Nephron (organoid): ENCODE measurements at regions not wholly inside any gene's neighbourhood (a gene's known extent, or its start where the extent isn't known, plus 50 kb on each side); places are given as distances from the start of the nearest gene placed in this dataset.

Experiments used
- H3K27ac Mint-ChIP-seq, 3 experiments: 2 replicates each; pipeline ENCODE4 v1.8.0; 2020; ENCODE audit warnings: mixed read lengths in 3 of 3, mild to moderate bottlenecking in 2 of 3, moderate library complexity in 1 of 3
- H3K27me3 Mint-ChIP-seq: 2 replicates; pipeline ENCODE4 v1.8.0; 2021; ENCODE audit warnings: low read depth, mild to moderate bottlenecking, moderate library complexity, mixed read lengths
- H3K36me3 Mint-ChIP-seq: 2 replicates; pipeline ENCODE4 v1.8.0; 2020; ENCODE audit warnings: low read depth, mixed read lengths
- H3K4me1 Mint-ChIP-seq: 2 replicates; pipeline ENCODE4 v1.8.0; 2020; ENCODE audit warnings: mixed read lengths
- H3K4me3 Mint-ChIP-seq, 3 experiments: 2 replicates each; pipeline ENCODE4 v1.8.0; 2020; ENCODE audit warnings: mild to moderate bottlenecking in 3 of 3, mixed read lengths in 3 of 3, moderate library complexity in 2 of 3
- H3K9me3 Mint-ChIP-seq: 2 replicates; pipeline ENCODE4 v1.8.0; 2020; ENCODE audit warnings: mixed read lengths
- CTCF ChIP-seq, 3 experiments: fragments of 200-600 bp; sonication (generic); IDR thresholded peaks; one replicate each; pipeline ENCODE4 v1.5.0; 2021; ENCODE audit warnings: antibody characterized with exemption in 3 of 3; ENCODE audit not compliant: unreplicated experiment in 3 of 3

GRCh38 chr10:108411206-108411605, 1246.7 kb upstream of the SORCS1 start:
- H3K27me3 Mint-ChIP-seq = no peaks in the 10 kb centered on the region
- H3K4me1 Mint-ChIP-seq = no peaks in the 10 kb centered on the region
- H3K27ac Mint-ChIP-seq = no peak overlapping the region
- TF ChIP-seq CTCF (IDR thresholded peaks at IDR 0.05; ENCODE audit: unreplicated experiment in 3 of 3) = no peak
- H3K36me3 Mint-ChIP-seq = no peaks in the 10 kb centered on the region
- no peaks in the 10 kb centered on the region for H3K9me3 Mint-ChIP-seq
- H3K4me3 Mint-ChIP-seq = no peak overlapping the region

GRCh38 chr10:108410236-108410635, 1245.7 kb upstream of the SORCS1 start:
- no peaks in the 10 kb centered on the region for H3K4me1 Mint-ChIP-seq
- no peak overlapping the region for H3K4me3 Mint-ChIP-seq
- H3K27me3 Mint-ChIP-seq = no peaks in the 10 kb centered on the region
- no peak overlapping the region for H3K27ac Mint-ChIP-seq
- H3K9me3 Mint-ChIP-seq = peaks cover under 1% of the 10 kb centered on the region
- no peak for TF ChIP-seq CTCF (IDR thresholded peaks at IDR 0.05; ENCODE audit: unreplicated experiment in 3 of 3)
- H3K36me3 Mint-ChIP-seq = no peaks in the 10 kb centered on the region

- no peaks in the 10 kb centered on the region for H3K36me3 Mint-ChIP-seq
- H3K27me3 Mint-ChIP-seq = no peaks in the 10 kb centered on the region
- H3K4me1 Mint-ChIP-seq = no peaks in the 10 kb centered on the region
- H3K27ac Mint-ChIP-seq = no peak overlapping the region
- no peak overlapping the region for H3K4me3 Mint-ChIP-seq
- no peak for TF ChIP-seq CTCF (IDR thresholded peaks at IDR 0.05; ENCODE audit: unreplicated experiment in 3 of 3)
- H3K9me3 Mint-ChIP-seq = peaks cover 7% of the 10 kb centered on the region
These were observed 1244.8 kb upstream of the SORCS1 start for GRCh38 chr10:108409306-108409705.

- Mint-ChIP-seq H3K27ac (no peak overlapping the region), H3K4me3 (no peak overlapping the region), H3K36me3 (no peaks in the 10 kb centered on the region), H3K27me3 (no peaks in the 10 kb centered on the region), H3K4me1 (no peaks in the 10 kb centered on the region), H3K9me3 (peaks cover 9% of the 10 kb centered on the region)
- no peak for TF ChIP-seq CTCF (IDR thresholded peaks at IDR 0.05; ENCODE audit: unreplicated experiment in 3 of 3)
These were observed 1239.6 kb upstream of the SORCS1 start for GRCh38 chr10:108404155-108404554.

GRCh38 chr10:108399465-108399864, 1235.0 kb upstream of the SORCS1 start:
- TF ChIP-seq CTCF (IDR thresholded peaks at IDR 0.05; ENCODE audit: unreplicated experiment in 3 of 3) = no peak
- no peak overlapping the region for H3K4me3 Mint-ChIP-seq
- peaks cover 2% of the 10 kb centered on the region for H3K9me3 Mint-ChIP-seq
- H3K4me1 Mint-ChIP-seq = no peaks in the 10 kb centered on the region
- H3K27ac Mint-ChIP-seq = no peak overlapping the region
- no peaks in the 10 kb centered on the region for H3K27me3 Mint-ChIP-seq
- H3K36me3 Mint-ChIP-seq = no peaks in the 10 kb centered on the region

GRCh38 chr10:108393089-108393488, 1228.6 kb upstream of the SORCS1 start:
- no peak overlapping the region for H3K4me3 Mint-ChIP-seq
- no peaks in the 10 kb centered on the region for H3K27me3 Mint-ChIP-seq
- peaks cover 17% of the 10 kb centered on the region for H3K4me1 Mint-ChIP-seq
- no peaks in the 10 kb centered on the region for H3K9me3 Mint-ChIP-seq
- H3K36me3 Mint-ChIP-seq = no peaks in the 10 kb centered on the region
- no peak for TF ChIP-seq CTCF (IDR thresholded peaks at IDR 0.05; ENCODE audit: unreplicated experiment in 3 of 3)
- H3K27ac Mint-ChIP-seq = no peak overlapping the region
